ENCODE measurements at regions not wholly inside any gene's neighbourhood (a gene's known extent, or its start where the extent isn't known, plus 50 kb on each side); places are given as distances from the start of the nearest gene placed in this dataset.

DNA sequence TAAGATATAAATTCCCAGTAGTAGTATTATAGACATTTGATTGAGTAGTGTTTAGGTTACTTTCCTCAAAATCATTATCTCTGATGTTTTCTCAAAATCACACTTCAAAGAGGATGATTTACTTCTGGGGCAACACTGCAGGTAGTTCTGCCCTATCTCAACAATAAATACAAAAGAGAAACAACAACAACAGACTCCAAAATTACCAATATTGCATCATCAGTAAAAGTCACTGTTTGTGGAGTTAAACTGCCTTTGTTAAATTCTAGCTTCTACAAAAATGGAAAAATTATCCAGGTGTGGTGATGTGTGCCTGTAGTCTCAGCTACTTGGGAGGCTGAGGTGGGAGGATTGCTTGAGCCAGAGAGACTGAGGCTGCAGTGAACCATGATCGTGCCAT, 637.6 kb upstream of the ZNF608 start:
- TF ChIP-seq, protein P1, sequence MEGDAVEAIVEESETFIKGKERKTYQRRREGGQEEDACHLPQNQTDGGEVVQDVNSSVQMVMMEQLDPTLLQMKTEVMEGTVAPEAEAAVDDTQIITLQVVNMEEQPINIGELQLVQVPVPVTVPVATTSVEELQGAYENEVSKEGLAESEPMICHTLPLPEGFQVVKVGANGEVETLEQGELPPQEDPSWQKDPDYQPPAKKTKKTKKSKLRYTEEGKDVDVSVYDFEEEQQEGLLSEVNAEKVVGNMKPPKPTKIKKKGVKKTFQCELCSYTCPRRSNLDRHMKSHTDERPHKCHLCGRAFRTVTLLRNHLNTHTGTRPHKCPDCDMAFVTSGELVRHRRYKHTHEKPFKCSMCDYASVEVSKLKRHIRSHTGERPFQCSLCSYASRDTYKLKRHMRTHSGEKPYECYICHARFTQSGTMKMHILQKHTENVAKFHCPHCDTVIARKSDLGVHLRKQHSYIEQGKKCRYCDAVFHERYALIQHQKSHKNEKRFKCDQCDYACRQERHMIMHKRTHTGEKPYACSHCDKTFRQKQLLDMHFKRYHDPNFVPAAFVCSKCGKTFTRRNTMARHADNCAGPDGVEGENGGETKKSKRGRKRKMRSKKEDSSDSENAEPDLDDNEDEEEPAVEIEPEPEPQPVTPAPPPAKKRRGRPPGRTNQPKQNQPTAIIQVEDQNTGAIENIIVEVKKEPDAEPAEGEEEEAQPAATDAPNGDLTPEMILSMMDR (IDR thresholded peaks at IDR 0.05; ENCODE audit: control extremely low read depth, extremely low read depth) = no peak
- no peak overlapping the region for H3K27ac ChIP-seq (ENCODE audit: low read depth in 1 of 2, low read length in 1 of 2)
- no peak overlapping the region for H3K9ac ChIP-seq (ENCODE audit: insufficient read depth in 1 of 2, low read length in 2 of 2)
- H3K9me3 ChIP-seq (ENCODE audit: control insufficient read depth in 4 of 4, insufficient read depth in 3 of 4, low read length in 3 of 4) = no peaks in the 10 kb centered on the region
- 90 to 100% methylated on average over 1 of the region's 1 CpG for WGBS, 2 donors
- no peaks in the 10 kb centered on the region for H3K36me3 ChIP-seq (ENCODE audit: control insufficient read depth in 4 of 4, insufficient read depth in 4 of 4, low read length in 4 of 4)
- no peaks in the 10 kb centered on the region for H3K4me1 ChIP-seq (ENCODE audit: control insufficient read depth in 5 of 5, insufficient read depth in 5 of 5, low read length in 5 of 5)
- no peaks in the 10 kb centered on the region for H3K27me3 ChIP-seq (ENCODE audit: control insufficient read depth in 3 of 3, insufficient read depth in 3 of 3, low read length in 2 of 3)
- ATAC-seq (ENCODE audit: insufficient read depth, low FRiP score) (no peak), DNase-seq (no peak)
- no peak overlapping the region for H3K4me3 ChIP-seq

- DNase-seq = peak in 2 of 3 donors; percentile 16 to 39
- Histone ChIP-seq H3K36me3 (ENCODE audit: control insufficient read depth in 4 of 4, insufficient read depth in 4 of 4, low read length in 4 of 4) (no peaks in the 10 kb centered on the region), H3K27me3 (ENCODE audit: control insufficient read depth in 3 of 3, insufficient read depth in 3 of 3, low read length in 2 of 3) (no peaks in the 10 kb centered on the region), H3K4me3 (no peak overlapping the region), H3K27ac (ENCODE audit: low read depth in 1 of 2, low read length in 1 of 2) (no peak overlapping the region), H3K9ac (ENCODE audit: insufficient read depth in 1 of 2, low read length in 2 of 2) (no peak overlapping the region), H3K4me1 (ENCODE audit: control insufficient read depth in 5 of 5, insufficient read depth in 5 of 5, low read length in 5 of 5) (no peaks in the 10 kb centered on the region), H3K9me3 (ENCODE audit: control insufficient read depth in 4 of 4, insufficient read depth in 3 of 4, low read length in 3 of 4) (no peaks in the 10 kb centered on the region)
- WGBS, 2 donors = 39 to 51% methylated on average over 2 of the region's 2 CpGs
- TF ChIP-seq, protein P1 (IDR thresholded peaks at IDR 0.05; ENCODE audit: control extremely low read depth, extremely low read depth) = no peak
- ATAC-seq (ENCODE audit: insufficient read depth, low FRiP score) = no peak
Observed at GRCh38 chr5:125390326-125390725, 643.9 kb upstream of the ZNF608 start.

DNA sequence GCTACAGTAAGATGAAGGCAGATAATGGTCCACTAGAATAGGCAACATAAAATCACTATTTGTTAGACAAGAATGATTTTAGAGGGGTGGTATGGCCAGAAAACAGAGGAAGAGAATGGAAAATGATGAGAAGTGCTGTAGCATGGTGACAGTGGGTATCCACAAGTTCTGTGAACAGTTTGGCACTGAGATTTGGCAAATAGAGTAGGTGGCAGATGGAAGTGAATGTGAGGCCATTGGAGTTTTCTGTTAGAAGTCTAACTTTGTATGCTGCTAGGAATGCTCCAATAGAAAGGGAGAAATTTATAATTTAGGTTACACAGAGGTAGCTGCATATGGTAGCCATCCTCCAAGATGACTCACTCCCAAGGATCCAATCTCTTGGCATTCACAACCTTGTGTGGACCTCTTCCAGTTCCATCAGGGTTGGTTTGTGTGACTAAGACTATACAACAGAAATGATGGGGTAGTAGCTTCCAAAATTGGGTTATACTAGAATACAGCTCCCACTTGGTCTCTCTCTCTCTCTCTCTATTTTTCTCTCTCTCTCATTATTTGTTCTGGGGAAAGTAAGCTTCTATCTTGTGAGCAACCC, 646.9 kb upstream of the ZNF608 start:
- H3K9me3 ChIP-seq (ENCODE audit: control insufficient read depth in 4 of 4, insufficient read depth in 3 of 4, low read length in 3 of 4) = no peaks in the 10 kb centered on the region
- DNase-seq = no peak
- H3K4me3 ChIP-seq = no peak overlapping the region
- no peak for ATAC-seq (ENCODE audit: insufficient read depth, low FRiP score)
- H3K27me3 ChIP-seq (ENCODE audit: control insufficient read depth in 3 of 3, insufficient read depth in 3 of 3, low read length in 2 of 3) = no peaks in the 10 kb centered on the region
- H3K4me1 ChIP-seq (ENCODE audit: control insufficient read depth in 5 of 5, insufficient read depth in 5 of 5, low read length in 5 of 5) = no peaks in the 10 kb centered on the region
- H3K27ac ChIP-seq (ENCODE audit: low read depth in 1 of 2, low read length in 1 of 2) = no peak overlapping the region
- H3K36me3 ChIP-seq (ENCODE audit: control insufficient read depth in 4 of 4, insufficient read depth in 4 of 4, low read length in 4 of 4) = no peaks in the 10 kb centered on the region
- no peak overlapping the region for H3K9ac ChIP-seq (ENCODE audit: insufficient read depth in 1 of 2, low read length in 2 of 2)
- TF ChIP-seq, protein P1 (IDR thresholded peaks at IDR 0.05; ENCODE audit: control extremely low read depth, extremely low read depth) = no peak

DNA sequence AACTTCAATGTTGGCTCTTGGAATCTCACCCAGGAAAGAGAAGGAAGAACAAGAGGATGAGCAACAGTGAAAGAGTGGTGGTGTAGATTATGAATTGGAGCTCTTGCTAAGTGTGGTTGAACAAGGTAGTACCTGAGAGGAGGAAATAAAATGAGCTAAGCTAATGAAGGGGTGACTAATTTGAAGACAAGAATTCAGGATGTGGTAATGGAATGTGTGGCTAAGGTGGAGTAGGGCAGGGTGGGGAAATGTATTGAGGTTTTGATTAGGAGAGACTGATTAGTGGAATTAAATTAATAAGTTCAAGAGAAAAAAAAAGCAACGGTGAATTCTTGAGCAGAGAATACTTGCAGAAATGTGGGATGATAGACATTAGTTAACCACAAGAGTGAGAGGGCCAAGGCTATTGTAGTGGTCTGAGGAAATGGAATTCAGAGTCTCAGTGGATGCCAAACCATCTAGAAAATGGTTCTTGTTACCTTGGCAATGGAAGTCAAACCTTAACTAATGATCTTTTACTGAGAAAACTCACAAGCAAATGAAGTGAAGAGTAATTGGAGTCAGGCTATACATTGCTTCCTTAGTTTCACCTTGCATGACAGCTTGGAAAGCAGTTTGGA, 648.3 kb upstream of the ZNF608 start:
- WGBS, 2 donors = 77 to 89% methylated on average over 1 of the region's 1 CpG
- TF ChIP-seq, protein P1 (IDR thresholded peaks at IDR 0.05; ENCODE audit: control extremely low read depth, extremely low read depth) = no peak
- H3K27ac ChIP-seq (ENCODE audit: low read depth in 1 of 2, low read length in 1 of 2) = no peak overlapping the region

More for the DNA sequence above, 648.3 kb upstream of the ZNF608 start:
- Histone ChIP-seq H3K9ac (ENCODE audit: insufficient read depth in 1 of 2, low read length in 2 of 2) (no peak overlapping the region), H3K27me3 (ENCODE audit: control insufficient read depth in 3 of 3, insufficient read depth in 3 of 3, low read length in 2 of 3) (no peaks in the 10 kb centered on the region), H3K4me1 (ENCODE audit: control insufficient read depth in 5 of 5, insufficient read depth in 5 of 5, low read length in 5 of 5) (no peaks in the 10 kb centered on the region), H3K4me3 (no peak overlapping the region), H3K36me3 (ENCODE audit: control insufficient read depth in 4 of 4, insufficient read depth in 4 of 4, low read length in 4 of 4) (no peaks in the 10 kb centered on the region), H3K9me3 (ENCODE audit: control insufficient read depth in 4 of 4, insufficient read depth in 3 of 4, low read length in 3 of 4) (no peaks in the 10 kb centered on the region)
- ATAC-seq (ENCODE audit: insufficient read depth, low FRiP score) (no peak), DNase-seq (no peak)

Data from lung (tissue), 11 donors.